ENCODE measurements at regions not wholly inside any gene's neighbourhood (a gene's known extent, or its start where the extent isn't known, plus 50 kb on each side); places are given as distances from the start of the nearest gene placed in this dataset.
"Not testable (repeated sequence)": the region's sequence is repeated elsewhere in the genome, so short reads cannot be mapped to it uniquely, and the experiment has no call there.

DNA sequence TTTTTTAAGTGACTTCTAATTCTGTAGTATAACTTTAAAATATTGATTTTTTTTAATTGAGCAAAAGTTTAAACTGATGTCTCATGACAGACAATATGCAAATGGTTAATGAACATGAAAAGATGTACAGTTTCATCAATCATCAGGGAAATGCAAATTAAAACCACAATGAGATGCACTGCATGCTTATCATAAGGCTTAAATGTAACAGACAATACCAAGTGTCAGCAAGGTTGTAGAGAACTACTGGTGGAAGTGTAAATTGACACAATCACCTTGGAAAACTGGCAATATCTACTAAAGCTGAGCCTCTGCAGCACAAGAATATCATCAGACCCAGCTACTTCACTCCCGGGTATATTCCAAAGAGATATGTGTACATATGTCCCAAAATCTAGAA, 70.2 kb upstream of the DAPP1 start:
- Histone ChIP-seq H3K27me3 (ENCODE audit: control insufficient read depth in 1 of 2, insufficient read depth in 2 of 2, low read length in 1 of 2) (no peaks in the 10 kb centered on the region), H3K27ac (ENCODE audit: low read depth in 1 of 2, low read length in 2 of 2) (no peak overlapping the region), H3K9me3 (ENCODE audit: control insufficient read depth, low read length) (no peaks in the 10 kb centered on the region), H3K4me1 (ENCODE audit: control insufficient read depth in 1 of 2, insufficient read depth in 2 of 2, low read length in 2 of 2) (no peaks in the 10 kb centered on the region), H3K4me3 (ENCODE audit: low read length in 2 of 2) (no peak overlapping the region), H3K36me3 (ENCODE audit: control insufficient read depth in 1 of 2, insufficient read depth in 2 of 2, low read length in 1 of 2) (no peaks in the 10 kb centered on the region)
- no peak for ATAC-seq (ENCODE audit: low FRiP score)
- intact Hi-C loops (cut with DNase I): no loop called here
- 91 to 94% methylated on average over 1 of the region's 1 CpG for WGBS, 2 donors
- no peak for DNase-seq

DNA sequence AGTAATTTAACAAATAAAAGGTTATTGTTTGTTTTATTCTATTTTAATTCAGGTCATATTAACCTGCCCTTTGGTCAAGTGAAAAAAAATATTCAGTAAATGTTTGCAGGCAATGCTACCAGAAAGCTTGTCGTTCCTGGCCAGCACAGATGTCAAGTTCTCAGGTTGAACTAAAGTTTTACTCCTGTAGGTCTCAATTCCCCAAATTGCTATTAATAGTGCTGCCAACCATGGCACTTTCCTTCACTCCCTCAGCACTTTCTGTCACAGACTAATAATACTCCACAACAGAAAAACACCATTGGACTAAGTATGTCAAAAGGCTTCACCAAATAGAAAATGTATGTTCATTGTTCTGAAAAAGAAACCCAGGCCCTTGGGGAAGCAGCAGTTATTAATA, 79.2 kb upstream of the C4orf54 start:
- WGBS, 2 donors: 16 to 33% methylated on average over 1 of the region's 1 CpG
- Histone ChIP-seq H3K27me3 (ENCODE audit: control insufficient read depth in 1 of 2, insufficient read depth in 2 of 2, low read length in 1 of 2) (no peaks in the 10 kb centered on the region), H3K9me3 (ENCODE audit: control insufficient read depth, low read length) (peaks cover 1% of the 10 kb centered on the region), H3K36me3 (ENCODE audit: control insufficient read depth in 1 of 2, insufficient read depth in 2 of 2, low read length in 1 of 2) (no peaks in the 10 kb centered on the region), H3K4me3 (ENCODE audit: low read length in 2 of 2) (no peak overlapping the region), H3K27ac (ENCODE audit: low read depth in 1 of 2, low read length in 2 of 2) (no peak overlapping the region), H3K4me1 (ENCODE audit: control insufficient read depth in 1 of 2, insufficient read depth in 2 of 2, low read length in 2 of 2) (peaks cover 0 to 1% of the 10 kb centered on the region in 2 donors)
- intact Hi-C loops (cut with DNase I): no loop called here
- no peak for ATAC-seq (ENCODE audit: low FRiP score)
- no peak for DNase-seq

DNA sequence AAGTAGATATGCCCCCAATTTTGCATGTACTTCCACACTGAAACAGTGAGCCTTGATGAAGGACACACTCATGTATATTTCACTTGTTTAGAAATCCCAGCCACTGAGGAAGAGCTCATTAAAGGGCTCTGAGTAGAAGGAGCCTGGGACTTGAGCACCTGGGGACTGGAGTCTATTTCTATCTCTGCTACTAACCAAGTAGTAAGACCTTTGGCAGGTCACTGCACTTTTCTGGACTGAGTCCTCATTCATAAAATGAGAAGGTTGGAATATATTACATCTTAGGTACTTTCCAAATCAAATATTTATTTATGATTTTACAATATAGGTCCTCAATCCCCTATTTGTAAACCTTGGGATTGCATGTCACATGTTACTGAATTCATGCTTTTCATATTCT, 78.2 kb upstream of the C4orf54 start:
- H3K9me3 ChIP-seq (ENCODE audit: control insufficient read depth, low read length): peaks cover 1% of the 10 kb centered on the region
- H3K27me3 ChIP-seq (ENCODE audit: control insufficient read depth in 1 of 2, insufficient read depth in 2 of 2, low read length in 1 of 2): no peaks in the 10 kb centered on the region
- H3K4me1 ChIP-seq (ENCODE audit: control insufficient read depth in 1 of 2, insufficient read depth in 2 of 2, low read length in 2 of 2): peaks cover 0 to 1% of the 10 kb centered on the region in 2 donors
- DNase-seq (no peak), ATAC-seq (ENCODE audit: low FRiP score) (no peak)
- intact Hi-C loops (cut with DNase I): no loop called here
- H3K27ac ChIP-seq (ENCODE audit: low read depth in 1 of 2, low read length in 2 of 2): no peak overlapping the region
- no peaks in the 10 kb centered on the region for H3K36me3 ChIP-seq (ENCODE audit: control insufficient read depth in 1 of 2, insufficient read depth in 2 of 2, low read length in 1 of 2)
- H3K4me3 ChIP-seq (ENCODE audit: low read length in 2 of 2): no peak overlapping the region

DNA sequence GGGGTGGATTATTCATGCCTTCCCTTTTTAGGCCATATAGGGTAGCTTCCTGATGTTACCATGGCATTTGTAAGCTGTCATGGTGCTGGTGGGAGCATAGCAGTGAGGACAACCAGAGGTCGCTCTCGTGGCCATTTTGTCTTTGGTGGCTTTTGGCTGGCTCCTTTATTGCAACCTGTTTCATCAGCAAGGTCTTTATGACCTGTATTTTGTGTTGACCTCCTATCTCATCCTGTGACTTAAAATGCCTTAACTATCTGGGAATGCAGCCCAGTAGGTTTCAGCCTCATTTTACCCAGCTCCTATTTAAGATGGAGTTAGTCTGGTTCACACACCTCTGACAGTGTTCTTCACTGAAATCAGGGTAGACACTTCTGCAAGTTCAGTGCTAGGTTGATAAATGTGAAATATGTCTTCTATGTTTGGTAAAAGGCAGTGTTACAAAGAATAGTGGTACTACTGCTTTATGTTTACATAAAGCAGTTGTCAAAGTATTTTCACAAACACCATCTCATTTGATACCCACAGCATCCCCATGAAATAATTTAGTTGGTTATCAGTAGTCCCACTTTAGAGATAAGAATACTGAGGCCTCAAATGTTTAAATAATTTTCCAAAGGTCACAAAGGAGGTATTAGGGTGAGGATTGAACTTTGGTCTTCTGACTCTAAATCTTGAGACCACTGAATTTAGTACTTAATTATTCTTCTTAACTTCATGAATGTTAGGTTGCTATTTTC, 77.1 kb upstream of the C4orf54 start:
- no peaks in the 10 kb centered on the region for H3K27me3 ChIP-seq (ENCODE audit: control insufficient read depth in 1 of 2, insufficient read depth in 2 of 2, low read length in 1 of 2)

DNA sequence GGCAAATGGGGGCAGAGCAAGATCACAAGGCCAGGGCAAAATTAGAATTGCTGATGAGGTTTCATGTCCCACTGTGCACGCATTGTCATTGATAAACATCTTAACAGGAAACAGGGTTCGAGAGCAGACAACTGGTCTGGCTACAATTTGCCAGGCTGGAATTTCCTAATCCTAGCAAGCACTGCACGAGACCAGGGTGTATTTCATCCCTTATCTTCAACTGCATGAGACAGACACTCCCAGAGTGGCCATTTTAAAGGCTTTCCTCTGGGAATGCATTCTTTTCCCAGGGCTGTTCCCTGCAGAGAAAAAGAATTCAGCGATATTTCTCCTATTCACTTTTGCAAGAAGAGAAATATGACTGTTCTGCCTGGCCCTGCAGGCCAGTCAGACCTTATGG, 75.8 kb upstream of the C4orf54 start:
- 71% methylated on average over 4 of the region's 4 CpGs for WGBS, 2 donors

More for the DNA sequence above, 77.1 kb upstream of the C4orf54 start:
- H3K4me1 ChIP-seq (ENCODE audit: control insufficient read depth in 1 of 2, insufficient read depth in 2 of 2, low read length in 2 of 2): peaks cover 0 to 1% of the 10 kb centered on the region in 2 donors
- DNase-seq: no peak
- no peak for ATAC-seq (ENCODE audit: low FRiP score)
- WGBS, 2 donors: 94 to 98% methylated on average over 2 of the region's 2 CpGs
- intact Hi-C loops (cut with DNase I): no loop called here
- H3K4me3 ChIP-seq (ENCODE audit: low read length in 2 of 2): no peak overlapping the region
- no peak overlapping the region for H3K27ac ChIP-seq (ENCODE audit: low read depth in 1 of 2, low read length in 2 of 2)
- no peaks in the 10 kb centered on the region for H3K36me3 ChIP-seq (ENCODE audit: control insufficient read depth in 1 of 2, insufficient read depth in 2 of 2, low read length in 1 of 2)
- H3K9me3 ChIP-seq (ENCODE audit: control insufficient read depth, low read length): peaks cover 1% of the 10 kb centered on the region

DNA sequence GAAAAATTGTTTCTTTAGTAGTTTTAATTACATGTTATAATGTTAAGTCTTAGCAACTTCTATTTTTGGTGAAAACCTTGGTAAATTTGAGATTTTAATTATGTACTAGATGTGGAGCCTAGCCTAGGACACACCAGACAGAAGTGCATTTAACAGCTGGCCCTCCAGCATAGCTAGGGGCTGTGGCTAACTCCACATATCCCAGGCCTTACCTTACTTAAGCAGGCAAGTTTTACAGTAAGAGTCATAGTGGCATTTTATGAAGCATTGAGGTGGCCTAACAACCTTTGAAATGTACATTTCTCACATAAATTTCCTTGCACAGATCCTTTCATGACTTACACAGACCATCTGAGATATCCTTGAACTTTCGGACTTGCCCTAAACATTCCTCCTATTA, 71.6 kb upstream of the C4orf54 start:
- Histone ChIP-seq H3K27me3 (ENCODE audit: control insufficient read depth in 1 of 2, insufficient read depth in 2 of 2, low read length in 1 of 2) (no peaks in the 10 kb centered on the region), H3K4me1 (ENCODE audit: control insufficient read depth in 1 of 2, insufficient read depth in 2 of 2, low read length in 2 of 2) (no peaks in the 10 kb centered on the region), H3K4me3 (ENCODE audit: low read length in 2 of 2) (no peak overlapping the region), H3K36me3 (ENCODE audit: control insufficient read depth in 1 of 2, insufficient read depth in 2 of 2, low read length in 1 of 2) (no peaks in the 10 kb centered on the region), H3K27ac (ENCODE audit: low read depth in 1 of 2, low read length in 2 of 2) (no peak overlapping the region), H3K9me3 (ENCODE audit: control insufficient read depth, low read length) (peaks cover 1% of the 10 kb centered on the region)
- ATAC-seq (ENCODE audit: low FRiP score) (no peak), DNase-seq (no peak)
- WGBS, 2 donors: 96 to 100% methylated on average over 1 of the region's 1 CpG
- intact Hi-C loops (cut with DNase I): loop anchor here in 1 of 2 donors (5.0 kb wide), 1 partner anchor 73 kb away; no protein-coding TSS in a partner anchor

More for the DNA sequence above, 75.8 kb upstream of the C4orf54 start:
- H3K27ac ChIP-seq (ENCODE audit: low read depth in 1 of 2, low read length in 2 of 2); H3K27me3 ChIP-seq (ENCODE audit: control insufficient read depth in 1 of 2, insufficient read depth in 2 of 2, low read length in 1 of 2); H3K4me3 ChIP-seq (ENCODE audit: low read length in 2 of 2); H3K9me3 ChIP-seq (ENCODE audit: control insufficient read depth, low read length); H3K36me3 ChIP-seq (ENCODE audit: control insufficient read depth in 1 of 2, insufficient read depth in 2 of 2, low read length in 1 of 2); ATAC-seq (ENCODE audit: low FRiP score); H3K4me1 ChIP-seq (ENCODE audit: control insufficient read depth in 1 of 2, insufficient read depth in 2 of 2, low read length in 2 of 2); DNase-seq; intact Hi-C loops (cut with DNase I): not testable (repeated sequence)

DNA sequence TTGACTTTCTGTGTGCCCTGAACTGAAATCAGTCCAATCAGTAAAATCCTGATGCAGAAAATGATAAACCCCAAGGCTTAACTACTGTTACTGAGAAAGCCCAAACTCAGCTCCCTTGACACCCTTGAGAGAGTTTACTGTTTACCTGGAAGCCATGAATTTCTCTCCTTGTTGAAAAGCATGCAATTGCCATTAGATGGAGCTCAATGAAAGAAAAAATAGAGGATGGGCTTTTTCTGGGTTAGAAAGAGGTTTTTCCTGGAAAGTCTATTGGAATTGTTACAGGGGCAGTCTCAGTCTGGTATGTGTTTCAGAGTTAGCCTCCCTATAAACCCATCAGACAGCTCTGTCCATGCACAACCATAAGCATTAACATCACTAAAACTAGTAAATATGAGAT, 66.4 kb upstream of the C4orf54 start:
- H3K9me3 ChIP-seq (ENCODE audit: control insufficient read depth, low read length): no peaks in the 10 kb centered on the region
- H3K36me3 ChIP-seq (ENCODE audit: control insufficient read depth in 1 of 2, insufficient read depth in 2 of 2, low read length in 1 of 2): no peaks in the 10 kb centered on the region
- H3K4me1 ChIP-seq (ENCODE audit: control insufficient read depth in 1 of 2, insufficient read depth in 2 of 2, low read length in 2 of 2): peaks cover 0 to 4% of the 10 kb centered on the region in 2 donors
- DNase-seq (no peak), ATAC-seq (ENCODE audit: low FRiP score) (no peak)
- H3K27ac ChIP-seq (ENCODE audit: low read depth in 1 of 2, low read length in 2 of 2): no peak overlapping the region
- H3K27me3 ChIP-seq (ENCODE audit: control insufficient read depth in 1 of 2, insufficient read depth in 2 of 2, low read length in 1 of 2): no peaks in the 10 kb centered on the region
- intact Hi-C loops (cut with DNase I): loop anchor here in 1 of 2 donors (5.0 kb wide), 1 partner anchor 162 kb away; the partner anchor contains the start of gene TRMT10A
- no peak overlapping the region for H3K4me3 ChIP-seq (ENCODE audit: low read length in 2 of 2)

DNA sequence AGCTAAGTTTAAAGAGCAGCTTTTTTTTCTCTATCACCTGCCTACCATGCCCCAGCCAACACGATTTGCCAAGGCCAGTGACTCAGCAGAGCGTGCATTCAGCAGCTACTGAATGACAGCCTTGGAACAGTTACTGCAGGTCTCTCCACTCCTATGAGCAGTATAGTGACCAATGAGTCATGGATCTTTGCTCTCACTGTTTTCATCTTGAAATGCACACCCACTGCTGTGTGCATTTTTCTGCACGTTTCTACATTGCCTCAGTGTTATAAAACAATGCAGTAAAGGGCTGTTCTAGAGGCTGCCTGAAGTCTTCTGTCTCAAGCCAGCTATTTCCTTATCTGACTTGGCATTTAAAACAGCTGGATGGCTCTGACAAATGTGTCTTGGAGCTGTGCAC, 66.0 kb upstream of the C4orf54 start:
- Histone ChIP-seq H3K27ac (ENCODE audit: low read depth in 1 of 2, low read length in 2 of 2) (no peak overlapping the region), H3K27me3 (ENCODE audit: control insufficient read depth in 1 of 2, insufficient read depth in 2 of 2, low read length in 1 of 2) (no peaks in the 10 kb centered on the region), H3K9me3 (ENCODE audit: control insufficient read depth, low read length) (no peaks in the 10 kb centered on the region), H3K4me3 (ENCODE audit: low read length in 2 of 2) (no peak overlapping the region), H3K4me1 (ENCODE audit: control insufficient read depth in 1 of 2, insufficient read depth in 2 of 2, low read length in 2 of 2) (peaks cover 0 to 4% of the 10 kb centered on the region in 2 donors), H3K36me3 (ENCODE audit: control insufficient read depth in 1 of 2, insufficient read depth in 2 of 2, low read length in 1 of 2) (no peaks in the 10 kb centered on the region)
- peak; percentile 72 to 81 for DNase-seq
- 1% methylated on average over 3 of the region's 3 CpGs for WGBS, 2 donors
- intact Hi-C loops (cut with DNase I): loop anchor here in 1 of 2 donors (5.0 kb wide), 1 partner anchor 161 kb away; the partner anchor contains the start of gene TRMT10A
- peak; percentile 81 for ATAC-seq (ENCODE audit: low FRiP score)

DNA sequence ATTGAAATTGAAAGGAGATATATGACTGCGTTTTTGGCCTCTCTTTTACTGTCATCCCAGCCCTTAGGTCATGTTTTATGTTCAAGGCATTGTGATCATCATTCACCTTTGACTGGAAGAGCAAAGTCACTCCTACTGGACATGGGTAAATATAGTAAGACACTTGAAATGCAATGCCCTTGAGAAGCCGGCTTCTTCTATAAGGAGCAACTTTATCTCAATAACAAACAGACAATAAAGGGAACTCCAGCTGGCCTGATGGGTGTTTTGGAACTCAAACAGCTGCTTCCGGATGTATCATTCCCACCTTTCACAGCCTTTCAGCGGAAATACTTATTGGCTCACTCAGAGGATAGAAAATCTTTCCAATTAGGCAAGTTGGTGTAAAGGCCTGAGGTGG, 65.1 kb upstream of the C4orf54 start:
- DNase-seq (no peak), ATAC-seq (ENCODE audit: low FRiP score) (no peak)
- H3K9me3 ChIP-seq (ENCODE audit: control insufficient read depth, low read length): no peaks in the 10 kb centered on the region
- intact Hi-C loops (cut with DNase I): loop anchor here in 1 of 2 donors (5.0 kb wide), 1 partner anchor 160 kb away; the partner anchor contains the start of gene TRMT10A
- H3K4me1 ChIP-seq (ENCODE audit: control insufficient read depth in 1 of 2, insufficient read depth in 2 of 2, low read length in 2 of 2): peaks cover 0 to 4% of the 10 kb centered on the region in 2 donors
- WGBS, 2 donors: 89% methylated on average over 4 of the region's 4 CpGs
- no peak overlapping the region for H3K4me3 ChIP-seq (ENCODE audit: low read length in 2 of 2)
- no peaks in the 10 kb centered on the region for H3K27me3 ChIP-seq (ENCODE audit: control insufficient read depth in 1 of 2, insufficient read depth in 2 of 2, low read length in 1 of 2)
- no peaks in the 10 kb centered on the region for H3K36me3 ChIP-seq (ENCODE audit: control insufficient read depth in 1 of 2, insufficient read depth in 2 of 2, low read length in 1 of 2)
- H3K27ac ChIP-seq (ENCODE audit: low read depth in 1 of 2, low read length in 2 of 2): peak overlapping the region in 1 of 2 donors; percentile 71
